Activated T-helper 1 cell treated with anti-CD3 and anti-CD28 coated beads, Interleukin-12 subunit alpha, Interleukin-12 subunit beta, Interleukin-2, Interleukin-4 antibody, amounts not matched to agents 30 ng/mL and 10 ng/mL and 1 ng/mL, durations not matched to agents 14 hours and 24 hours and 36 hours (primary cell): ENCODE measurements at regions not wholly inside any gene's neighbourhood (a gene's known extent, or its start where the extent isn't known, plus 50 kb on each side); places are given as distances from the start of the nearest gene placed in this dataset.

Experiments
- DNase-seq: peaks from one replicate; pipeline ENCODE4 v3.0.0; 2021; ENCODE audit warnings: low spot score
- H3K27ac Mint-ChIP-seq: one replicate; pipeline ENCODE4 v1.8.0; 2021; ENCODE audit warnings: mild to moderate bottlenecking, mixed read lengths
- H3K27me3 Mint-ChIP-seq: one replicate; pipeline ENCODE4 v1.8.0; 2022; ENCODE audit warnings: mild to moderate bottlenecking, moderate library complexity, mixed read lengths; ENCODE audit not compliant: insufficient read depth
- H3K36me3 Mint-ChIP-seq: one replicate; pipeline ENCODE4 v1.8.0; 2021; ENCODE audit warnings: low read depth, mixed read lengths
- H3K4me1 Mint-ChIP-seq: one replicate; pipeline ENCODE4 v1.8.0; 2021; ENCODE audit warnings: low read depth, mixed read lengths
- H3K4me3 Mint-ChIP-seq: one replicate; pipeline ENCODE4 v1.8.0; 2021; ENCODE audit warnings: mild to moderate bottlenecking, moderate library complexity, mixed read lengths
- H3K9me3 Mint-ChIP-seq: one replicate; pipeline ENCODE4 v1.8.0; 2021; ENCODE audit warnings: mixed read lengths
- intact Hi-C: fragments of 100-400 bp; cut with micrococcal nuclease; formaldehyde crosslinking; loops from one replicate; pipeline ENCODE4 v1.15.1; 2024

DNA sequence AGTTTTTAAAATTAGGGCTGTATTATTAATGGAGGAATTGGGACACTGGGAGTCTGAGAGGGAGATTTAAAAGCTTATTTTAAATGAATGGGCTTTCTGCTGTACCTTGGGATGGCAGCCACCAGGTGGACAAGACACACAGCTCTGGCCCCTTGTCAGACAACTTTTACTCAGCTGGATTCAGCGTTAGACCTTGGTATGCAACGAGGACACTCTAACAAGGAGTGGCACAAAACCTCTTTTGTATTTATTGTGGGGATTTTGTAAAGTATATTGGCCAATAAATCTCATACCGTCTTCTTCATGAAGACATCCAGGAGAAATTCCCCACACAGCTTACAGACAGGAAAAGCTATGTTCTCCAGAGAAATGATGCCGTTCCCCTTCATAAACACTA is 105.7 kb downstream of the LCA5 start:
- intact Hi-C loops = no loop called here
- no peak for DNase-seq
- H3K27me3 Mint-ChIP-seq = no peaks in the 10 kb centered on the region
- no peaks in the 10 kb centered on the region for H3K4me1 Mint-ChIP-seq
- no peaks in the 10 kb centered on the region for H3K9me3 Mint-ChIP-seq
- no peaks in the 10 kb centered on the region for H3K36me3 Mint-ChIP-seq
- no peak overlapping the region for H3K4me3 Mint-ChIP-seq
- no peak overlapping the region for H3K27ac Mint-ChIP-seq

DNA sequence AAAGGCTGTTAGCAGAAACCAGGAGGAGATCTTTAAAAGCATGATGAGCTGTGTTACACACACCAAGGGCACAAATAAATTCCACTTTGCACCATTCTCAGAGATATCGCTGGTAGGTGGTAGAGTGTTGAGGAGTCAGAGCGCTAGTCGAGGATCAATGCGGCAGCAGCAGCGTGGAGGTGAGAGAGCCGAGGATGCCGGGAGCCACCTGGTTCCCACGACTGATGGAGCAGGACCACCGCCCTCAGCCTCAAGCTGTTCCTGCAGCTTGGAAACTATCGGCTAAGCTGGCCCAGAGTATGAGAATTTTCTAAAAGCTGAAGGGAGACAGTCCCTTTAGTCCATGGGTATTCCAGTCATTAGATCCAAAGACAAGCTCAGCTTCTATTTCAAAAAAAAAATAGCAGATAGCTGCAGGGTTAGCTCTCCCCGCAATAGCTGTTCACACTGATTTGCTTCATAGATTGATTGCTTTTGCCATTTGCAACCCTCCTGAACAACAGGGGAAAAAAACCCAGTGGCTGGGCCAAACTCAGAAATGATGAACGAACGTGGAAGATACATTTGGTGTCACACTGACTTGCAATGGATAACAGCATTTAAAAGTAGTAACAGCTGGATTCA is 106.2 kb downstream of the LCA5 start:
- Mint-ChIP-seq H3K27me3 (no peaks in the 10 kb centered on the region), H3K9me3 (no peaks in the 10 kb centered on the region), H3K4me1 (no peaks in the 10 kb centered on the region), H3K27ac (no peak overlapping the region), H3K4me3 (no peak overlapping the region), H3K36me3 (no peaks in the 10 kb centered on the region)
- intact Hi-C loops = no loop called here
- no peak for DNase-seq

DNA sequence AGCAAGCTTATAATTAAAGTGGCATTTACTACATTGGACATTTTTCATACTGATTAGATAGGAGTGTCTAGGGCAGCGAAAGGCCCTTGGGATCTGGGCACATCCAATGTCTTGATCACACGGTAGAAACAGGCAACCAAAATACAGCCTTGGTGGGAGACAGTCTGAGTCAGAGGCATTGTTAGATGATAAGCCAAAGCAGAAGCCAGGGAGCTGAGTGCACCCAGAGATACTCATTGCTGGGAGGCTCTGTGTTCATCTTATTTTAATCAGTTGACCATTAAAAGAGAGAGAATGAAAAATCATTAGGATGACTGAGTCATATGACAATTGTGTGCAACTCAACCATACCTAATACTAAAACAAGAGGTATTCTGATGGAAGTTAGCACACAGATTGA is 109.5 kb downstream of the LCA5 start:
- no peak overlapping the region for H3K27ac Mint-ChIP-seq
- no peaks in the 10 kb centered on the region for H3K9me3 Mint-ChIP-seq
- H3K4me1 Mint-ChIP-seq = no peaks in the 10 kb centered on the region
- H3K4me3 Mint-ChIP-seq = no peak overlapping the region
- intact Hi-C loops = no loop called here
- no peaks in the 10 kb centered on the region for H3K27me3 Mint-ChIP-seq
- DNase-seq = no peak
- no peaks in the 10 kb centered on the region for H3K36me3 Mint-ChIP-seq

DNA sequence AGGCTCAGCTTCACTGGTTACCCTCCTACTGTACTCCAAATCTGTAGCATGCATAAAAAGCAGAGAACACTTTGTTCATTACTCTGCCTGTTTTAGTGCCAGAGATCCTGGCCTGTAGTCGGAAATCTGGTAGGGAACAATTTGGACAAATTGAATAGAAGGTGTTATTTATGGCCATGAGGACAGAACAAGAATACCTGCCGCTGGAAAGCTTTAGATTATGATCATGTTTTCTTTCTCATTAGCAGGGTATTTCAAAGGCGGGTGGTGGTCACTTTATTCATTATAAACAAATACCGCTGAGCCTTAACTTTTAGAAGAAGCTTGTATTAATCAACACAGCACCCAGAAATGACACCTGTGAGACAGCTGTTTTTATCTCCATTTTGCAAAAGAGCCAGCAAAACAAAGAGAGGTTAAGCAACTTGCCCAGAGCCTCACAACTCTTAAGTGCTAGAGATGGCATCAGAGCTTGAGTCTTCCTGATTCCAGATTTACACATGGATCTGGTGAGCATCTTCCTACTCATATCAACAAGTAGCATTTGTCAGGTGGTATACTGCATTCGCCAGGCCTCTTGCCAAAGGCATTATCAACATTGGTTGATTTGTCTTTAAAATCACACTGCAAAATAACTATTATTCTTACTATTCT is 110.5 kb downstream of the LCA5 start:
- Mint-ChIP-seq H3K4me1 (no peaks in the 10 kb centered on the region), H3K27ac (no peak overlapping the region), H3K9me3 (no peaks in the 10 kb centered on the region), H3K27me3 (peaks cover 3% of the 10 kb centered on the region), H3K4me3 (no peak overlapping the region), H3K36me3 (no peaks in the 10 kb centered on the region)
- intact Hi-C loops = no loop called here
- DNase-seq = no peak

DNA sequence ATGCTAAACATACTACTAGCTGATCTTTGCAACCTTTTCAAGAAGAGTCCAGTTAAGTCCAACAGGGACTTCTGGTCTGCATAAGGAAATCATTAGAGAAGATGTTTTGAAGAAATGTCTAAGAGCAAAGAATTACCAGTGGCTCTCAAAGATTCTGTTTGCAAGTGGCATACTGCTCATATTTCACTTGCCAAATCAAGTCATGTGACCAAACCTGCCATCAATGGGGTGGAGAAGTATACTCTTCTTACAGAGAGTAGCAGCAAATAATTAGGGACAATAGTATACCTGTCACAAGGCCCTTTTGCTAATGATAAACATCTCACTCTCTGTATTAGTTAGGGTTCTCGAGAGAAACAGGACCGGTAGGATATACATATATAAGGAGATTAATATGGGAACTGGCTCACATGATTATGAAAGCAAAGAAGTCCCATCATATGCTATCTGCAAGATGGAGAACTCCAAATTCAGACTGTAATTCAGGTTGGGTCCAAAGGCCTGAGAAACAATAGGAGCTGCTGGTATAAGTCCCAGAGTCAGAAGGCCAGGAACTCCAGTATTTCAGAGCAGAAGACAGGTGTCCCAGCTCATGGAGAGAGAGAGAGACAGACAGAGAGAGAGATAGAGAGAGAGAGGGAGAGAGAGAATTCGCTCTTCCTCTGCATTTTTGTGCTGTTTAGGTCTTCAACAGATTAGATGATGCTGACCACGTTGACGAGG is 111.5 kb downstream of the LCA5 start:
- H3K27me3 Mint-ChIP-seq = peaks cover 3% of the 10 kb centered on the region

DNA sequence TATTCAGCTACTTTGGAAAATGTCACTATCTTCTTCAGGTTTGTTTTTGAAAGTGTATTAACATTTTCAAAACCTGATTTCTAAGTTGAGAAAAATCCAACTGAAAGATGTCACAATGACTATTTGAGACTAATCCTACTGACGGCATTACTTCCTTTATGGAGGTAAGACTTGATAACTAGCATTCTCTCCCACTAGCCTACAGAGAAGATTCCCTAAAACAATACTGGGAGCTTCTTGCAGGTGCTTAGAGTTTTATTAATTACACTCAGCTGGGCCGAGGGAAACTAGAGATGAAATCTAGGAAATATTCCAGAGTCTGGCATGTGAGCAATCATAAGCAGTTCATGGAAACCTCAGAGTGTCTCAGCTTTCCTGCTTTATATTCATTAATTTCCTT is 114.0 kb downstream of the LCA5 start:
- H3K36me3 Mint-ChIP-seq = no peaks in the 10 kb centered on the region
- H3K4me3 Mint-ChIP-seq = no peak overlapping the region
- DNase-seq = no peak
- intact Hi-C loops = no loop called here
- H3K27ac Mint-ChIP-seq = no peak overlapping the region
- H3K27me3 Mint-ChIP-seq = peaks cover 3% of the 10 kb centered on the region
- no peaks in the 10 kb centered on the region for H3K9me3 Mint-ChIP-seq
- no peaks in the 10 kb centered on the region for H3K4me1 Mint-ChIP-seq

More for the DNA sequence above, 111.5 kb downstream of the LCA5 start:
- no peak for DNase-seq
- Mint-ChIP-seq H3K4me1 (no peaks in the 10 kb centered on the region), H3K4me3 (no peak overlapping the region), H3K9me3 (no peaks in the 10 kb centered on the region), H3K27ac (no peak overlapping the region), H3K36me3 (no peaks in the 10 kb centered on the region)
- intact Hi-C loops = no loop called here

DNA sequence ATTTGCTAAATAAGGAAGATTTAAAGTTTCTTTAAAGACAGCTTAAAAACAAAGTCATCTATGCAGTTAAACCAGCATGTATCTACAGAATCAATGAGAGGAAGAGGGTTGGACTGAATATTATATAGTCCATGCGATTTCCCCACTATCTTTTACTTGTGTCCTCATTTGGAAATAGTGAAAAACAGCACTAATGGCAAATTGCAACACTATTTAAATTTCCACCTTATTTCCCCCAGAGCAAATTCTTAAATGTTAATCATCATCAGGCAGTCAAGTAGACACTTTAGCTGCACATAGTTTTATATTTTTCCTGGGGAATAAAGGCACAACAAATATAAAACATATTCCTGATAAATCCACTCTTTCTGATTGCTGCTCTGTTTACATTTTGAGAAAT is 114.6 kb downstream of the LCA5 start:
- intact Hi-C loops = no loop called here

DNA sequence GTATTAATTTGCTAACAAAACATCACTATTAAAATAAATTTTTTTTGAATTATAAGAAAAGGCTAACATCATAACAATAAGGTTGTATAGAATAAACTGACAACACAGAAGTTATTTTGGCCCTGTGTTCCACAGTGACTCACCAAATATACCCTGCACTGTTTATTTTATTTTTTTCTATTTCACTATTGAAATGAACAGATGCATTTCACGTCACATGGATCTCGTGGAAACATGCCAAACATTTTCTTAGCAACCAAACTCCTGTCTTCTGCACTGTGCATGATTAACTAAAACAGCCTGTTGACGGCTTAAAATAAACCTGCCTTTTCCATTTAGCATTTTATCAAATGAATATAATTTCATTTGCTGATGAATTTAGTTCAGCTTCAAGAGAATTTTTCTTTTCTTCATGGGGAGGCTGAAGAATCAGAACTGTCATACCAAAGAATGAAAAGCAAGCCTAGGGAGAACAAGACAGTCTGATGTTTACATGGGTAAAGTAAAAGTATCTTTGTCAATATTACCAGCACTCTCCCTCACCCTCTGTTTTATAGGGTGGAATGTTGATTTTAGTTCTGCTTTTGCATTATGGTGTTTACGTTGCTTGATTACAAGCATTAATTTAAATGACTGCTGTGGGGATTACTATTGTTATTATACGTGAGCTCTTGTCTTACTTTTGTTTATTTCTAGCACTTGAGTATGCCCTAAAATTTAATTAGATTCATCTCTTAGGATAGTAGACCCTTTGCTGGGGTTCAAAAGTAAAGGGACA is 115.3 kb downstream of the LCA5 start:
- Mint-ChIP-seq H3K36me3 (no peaks in the 10 kb centered on the region), H3K4me1 (no peaks in the 10 kb centered on the region), H3K27ac (no peak overlapping the region), H3K4me3 (no peak overlapping the region), H3K27me3 (peaks cover 3% of the 10 kb centered on the region), H3K9me3 (no peaks in the 10 kb centered on the region)
- intact Hi-C loops = no loop called here
- no peak for DNase-seq

More for the DNA sequence above, 114.6 kb downstream of the LCA5 start:
- H3K27me3 Mint-ChIP-seq = peaks cover 3% of the 10 kb centered on the region
- no peaks in the 10 kb centered on the region for H3K36me3 Mint-ChIP-seq
- H3K4me1 Mint-ChIP-seq = no peaks in the 10 kb centered on the region
- H3K4me3 Mint-ChIP-seq = no peak overlapping the region
- DNase-seq = no peak
- no peak overlapping the region for H3K27ac Mint-ChIP-seq
- no peaks in the 10 kb centered on the region for H3K9me3 Mint-ChIP-seq

DNA sequence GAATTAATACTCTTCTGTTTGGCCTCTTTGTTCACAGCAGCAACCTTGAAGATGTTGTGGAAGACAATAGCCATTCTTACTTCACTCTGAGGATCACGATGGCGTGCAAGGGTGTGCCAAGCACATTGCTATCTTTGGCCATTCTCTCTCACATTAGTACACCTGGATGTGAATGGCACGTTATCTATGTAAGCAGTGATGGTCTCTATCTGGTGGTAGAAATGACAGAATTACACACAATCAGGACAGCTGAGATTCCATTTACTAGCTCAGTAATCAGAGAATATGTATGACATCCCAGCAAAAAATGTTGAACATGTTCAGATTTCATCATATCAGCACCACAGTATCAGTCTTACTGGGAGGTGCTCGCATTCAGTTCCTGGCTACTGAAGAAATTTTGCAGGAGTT is 116.2 kb downstream of the LCA5 start:
- Mint-ChIP-seq H3K4me3 (no peak overlapping the region), H3K9me3 (no peaks in the 10 kb centered on the region), H3K27ac (no peak overlapping the region), H3K27me3 (peaks cover 3% of the 10 kb centered on the region), H3K4me1 (no peaks in the 10 kb centered on the region), H3K36me3 (no peaks in the 10 kb centered on the region)
- no peak for DNase-seq
- intact Hi-C loops = no loop called here

DNA sequence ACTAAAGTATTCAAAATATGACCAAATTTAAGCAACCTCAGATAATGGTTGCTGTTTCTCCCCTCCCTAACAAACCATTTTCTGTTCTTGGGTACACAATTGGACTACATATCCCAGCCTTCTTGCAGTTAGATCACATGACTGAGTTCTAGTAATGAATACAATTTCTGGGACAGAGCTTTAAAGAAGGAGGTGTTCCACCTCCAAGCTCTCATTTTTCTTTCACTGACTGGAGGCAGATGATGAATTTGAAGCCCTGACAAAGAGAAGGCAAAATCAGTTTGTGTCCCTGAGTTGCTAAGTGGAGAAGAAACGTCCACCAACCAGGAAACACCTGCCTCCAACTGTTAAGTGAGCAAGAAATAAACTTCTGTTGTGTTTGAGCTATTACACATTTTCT is 117.2 kb downstream of the LCA5 start:
- intact Hi-C loops = no loop called here
- H3K27me3 Mint-ChIP-seq = peaks cover 3% of the 10 kb centered on the region

DNA sequence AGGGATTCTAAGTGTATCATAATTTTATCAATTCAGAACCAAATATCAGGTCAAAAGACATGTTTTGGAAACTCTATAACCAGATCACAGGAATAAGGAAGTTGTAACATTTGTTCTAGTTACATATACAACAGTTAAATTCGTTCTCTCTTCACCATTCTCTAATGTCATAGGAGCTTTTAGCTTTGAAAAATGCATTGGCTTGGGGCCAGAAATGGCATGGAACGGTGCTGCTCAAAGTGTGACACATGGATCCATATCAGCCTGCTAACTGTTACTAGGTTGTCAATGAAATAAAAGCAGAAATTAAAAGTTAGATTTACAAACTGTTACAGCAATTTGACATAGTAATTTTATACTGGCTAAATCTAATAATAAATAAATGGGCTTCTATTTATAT is 120.3 kb downstream of the LCA5 start:
- Mint-ChIP-seq H3K36me3 (no peaks in the 10 kb centered on the region), H3K9me3 (no peaks in the 10 kb centered on the region), H3K4me3 (no peak overlapping the region), H3K27ac (no peak overlapping the region), H3K27me3 (peaks cover under 1% of the 10 kb centered on the region), H3K4me1 (no peaks in the 10 kb centered on the region)
- no peak for DNase-seq
- intact Hi-C loops = no loop called here

More for the DNA sequence above, 117.2 kb downstream of the LCA5 start:
- Mint-ChIP-seq H3K4me1 (no peaks in the 10 kb centered on the region), H3K4me3 (no peak overlapping the region), H3K9me3 (no peaks in the 10 kb centered on the region), H3K27ac (no peak overlapping the region), H3K36me3 (no peaks in the 10 kb centered on the region)
- no peak for DNase-seq

DNA sequence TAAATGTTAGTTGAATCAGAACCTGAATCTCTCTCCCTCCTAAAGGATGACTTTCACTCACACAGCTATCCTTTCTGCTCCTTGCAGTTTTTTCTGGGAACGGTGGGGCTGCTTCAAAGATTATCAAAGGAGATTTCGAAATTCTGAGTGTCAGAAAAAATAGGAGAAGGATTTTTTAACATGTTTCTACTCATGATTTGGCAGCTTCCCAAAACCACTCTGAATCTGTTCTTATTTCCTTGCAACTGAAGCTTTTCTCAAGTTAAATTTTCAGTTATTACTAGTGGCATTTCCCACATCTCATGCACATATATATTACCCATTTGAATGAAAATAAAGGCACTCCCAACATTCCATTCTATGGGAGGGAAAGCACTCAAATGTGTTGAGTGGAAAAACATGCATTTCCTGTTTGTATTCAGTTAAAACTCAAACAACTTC is 123.6 kb downstream of the LCA5 start:
- H3K27ac Mint-ChIP-seq = no peak overlapping the region

DNA sequence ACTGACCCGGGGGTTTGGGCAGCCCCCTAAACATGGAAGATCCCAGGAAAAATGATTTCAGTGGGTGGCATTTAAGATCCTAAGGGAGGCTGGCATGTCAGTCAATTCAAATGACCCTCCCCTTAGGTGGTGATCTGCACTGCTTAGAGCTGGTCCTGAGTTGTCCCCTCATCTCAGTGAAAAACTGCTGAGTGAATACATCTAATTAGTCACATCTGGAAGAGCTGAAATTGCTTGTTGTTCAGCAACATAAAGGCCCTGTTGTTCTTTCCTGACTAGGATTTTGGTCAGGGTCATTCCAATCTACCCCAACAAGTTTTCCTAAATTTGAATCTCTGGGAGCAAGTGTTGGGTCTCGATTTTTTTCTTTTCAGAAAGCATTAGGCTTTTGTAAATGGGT is 126.4 kb downstream of the LCA5 start:
- intact Hi-C loops = no loop called here
- DNase-seq = no peak
- Mint-ChIP-seq H3K36me3 (no peaks in the 10 kb centered on the region), H3K27ac (no peak overlapping the region), H3K4me1 (no peaks in the 10 kb centered on the region), H3K27me3 (peaks cover 2% of the 10 kb centered on the region), H3K4me3 (no peak overlapping the region), H3K9me3 (no peaks in the 10 kb centered on the region)

More for the DNA sequence above, 123.6 kb downstream of the LCA5 start:
- Mint-ChIP-seq H3K4me3 (no peak overlapping the region), H3K27me3 (peaks cover 2% of the 10 kb centered on the region), H3K4me1 (no peaks in the 10 kb centered on the region), H3K9me3 (no peaks in the 10 kb centered on the region), H3K36me3 (no peaks in the 10 kb centered on the region)
- DNase-seq = no peak
- intact Hi-C loops = no loop called here
